ENCODE measurements at regions not wholly inside any gene's neighbourhood (a gene's known extent, or its start where the extent isn't known, plus 50 kb on each side); places are given as distances from the start of the nearest gene placed in this dataset.

DNA sequence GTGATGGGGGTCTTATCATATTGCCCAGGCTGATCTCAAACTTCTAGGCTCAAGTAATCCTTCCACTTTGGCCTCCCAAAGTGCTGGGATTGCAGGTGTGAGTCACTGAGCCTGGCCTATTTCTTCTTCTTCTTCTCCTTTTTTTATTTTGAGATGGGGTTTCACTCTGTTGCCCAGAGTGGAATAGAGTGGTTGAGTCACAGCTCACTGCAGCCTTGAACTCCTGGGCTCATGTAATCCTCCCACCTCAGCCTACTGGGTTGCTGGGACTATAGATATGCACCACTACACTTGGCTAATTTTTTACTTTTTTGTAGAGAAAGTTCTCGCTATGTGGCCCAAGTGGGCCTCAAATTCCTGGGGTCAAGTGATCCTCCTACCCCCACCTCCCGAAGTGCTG is 124.3 kb downstream of the SKIDA1 start (continued):
- TF ChIP-seq, protein P1, sequence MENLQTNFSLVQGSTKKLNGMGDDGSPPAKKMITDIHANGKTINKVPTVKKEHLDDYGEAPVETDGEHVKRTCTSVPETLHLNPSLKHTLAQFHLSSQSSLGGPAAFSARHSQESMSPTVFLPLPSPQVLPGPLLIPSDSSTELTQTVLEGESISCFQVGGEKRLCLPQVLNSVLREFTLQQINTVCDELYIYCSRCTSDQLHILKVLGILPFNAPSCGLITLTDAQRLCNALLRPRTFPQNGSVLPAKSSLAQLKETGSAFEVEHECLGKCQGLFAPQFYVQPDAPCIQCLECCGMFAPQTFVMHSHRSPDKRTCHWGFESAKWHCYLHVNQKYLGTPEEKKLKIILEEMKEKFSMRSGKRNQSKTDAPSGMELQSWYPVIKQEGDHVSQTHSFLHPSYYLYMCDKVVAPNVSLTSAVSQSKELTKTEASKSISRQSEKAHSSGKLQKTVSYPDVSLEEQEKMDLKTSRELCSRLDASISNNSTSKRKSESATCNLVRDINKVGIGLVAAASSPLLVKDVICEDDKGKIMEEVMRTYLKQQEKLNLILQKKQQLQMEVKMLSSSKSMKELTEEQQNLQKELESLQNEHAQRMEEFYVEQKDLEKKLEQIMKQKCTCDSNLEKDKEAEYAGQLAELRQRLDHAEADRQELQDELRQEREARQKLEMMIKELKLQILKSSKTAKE (IDR thresholded peaks at IDR 0.05; ENCODE audit: low read depth, poor library complexity, severe bottlenecking) = no peak
- TF ChIP-seq E2F4 (IDR thresholded peaks at IDR 0.05; ENCODE audit: low read depth, low read length) (no peak), BACH1 (IDR thresholded peaks at IDR 0.05; ENCODE audit: borderline replicate concordance) (no peak), CBX5 (IDR thresholded peaks at IDR 0.05; ENCODE audit: low read depth) (no peak), GATAD2B (conservative IDR thresholded peaks at IDR 0.05; ENCODE audit: low read depth) (no peak), CHD1 (IDR thresholded peaks at IDR 0.05; ENCODE audit: low read depth, low read length) (no peak), ZZZ3 (IDR thresholded peaks at IDR 0.05; ENCODE audit: control insufficient read depth, insufficient read length, low read depth) (no peak), JUND (IDR thresholded peaks at IDR 0.05; ENCODE audit: low read depth, low read length) (no peak), SUZ12 (IDR thresholded peaks at IDR 0.05; ENCODE audit: unreplicated experiment) (no peak), BCLAF1 (IDR thresholded peaks at IDR 0.05) (no peak)
